Testis (tissue), 2 donors: ENCODE measurements at regions not wholly inside any gene's neighbourhood (a gene's known extent, or its start where the extent isn't known, plus 50 kb on each side); places are given as distances from the start of the nearest gene placed in this dataset.

ENCODE experiments used
- POLR2A ChIP-seq: fragments of 450-650 bp; IDR thresholded peaks from one replicate; pipeline ENCODE4 v1.6.1; 2017; ENCODE audit warnings: antibody characterized with exemption, mild to moderate bottlenecking, moderate library complexity
- TF ChIP-seq, protein P1 (sequence below), 3 experiments: fragments of 450-650 bp in 2 of 3; fragments of 200-600 bp in 1 of 3; sonication (generic) in 1 of 3; IDR thresholded peaks; one replicate each; pipeline ENCODE4 v1.5.1; 2016 to 2019; ENCODE audit warnings: antibody characterized with exemption in 3 of 3, mild to moderate bottlenecking in 2 of 3, moderate library complexity in 1 of 3

DNA sequence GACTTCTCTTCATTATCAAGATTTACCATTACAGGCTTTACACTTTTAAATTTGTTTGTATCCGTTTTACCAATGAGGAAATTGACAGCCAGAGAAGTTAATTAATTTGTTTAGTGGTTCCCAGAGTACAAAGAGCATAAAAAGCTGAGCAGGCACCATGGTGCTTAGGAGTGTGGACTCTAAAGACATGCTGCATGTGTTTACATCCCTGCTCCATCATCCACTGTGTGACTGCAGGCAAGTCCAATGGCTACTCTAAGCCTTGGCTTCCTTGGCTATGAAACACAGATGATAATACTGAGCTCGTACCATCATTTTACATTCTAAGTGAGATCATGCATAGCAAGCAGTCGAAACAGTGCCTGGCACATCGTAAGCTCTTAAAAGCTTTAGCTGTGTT is 108.0 kb upstream of the SLC35G4 start:
- TF ChIP-seq, protein P1, sequence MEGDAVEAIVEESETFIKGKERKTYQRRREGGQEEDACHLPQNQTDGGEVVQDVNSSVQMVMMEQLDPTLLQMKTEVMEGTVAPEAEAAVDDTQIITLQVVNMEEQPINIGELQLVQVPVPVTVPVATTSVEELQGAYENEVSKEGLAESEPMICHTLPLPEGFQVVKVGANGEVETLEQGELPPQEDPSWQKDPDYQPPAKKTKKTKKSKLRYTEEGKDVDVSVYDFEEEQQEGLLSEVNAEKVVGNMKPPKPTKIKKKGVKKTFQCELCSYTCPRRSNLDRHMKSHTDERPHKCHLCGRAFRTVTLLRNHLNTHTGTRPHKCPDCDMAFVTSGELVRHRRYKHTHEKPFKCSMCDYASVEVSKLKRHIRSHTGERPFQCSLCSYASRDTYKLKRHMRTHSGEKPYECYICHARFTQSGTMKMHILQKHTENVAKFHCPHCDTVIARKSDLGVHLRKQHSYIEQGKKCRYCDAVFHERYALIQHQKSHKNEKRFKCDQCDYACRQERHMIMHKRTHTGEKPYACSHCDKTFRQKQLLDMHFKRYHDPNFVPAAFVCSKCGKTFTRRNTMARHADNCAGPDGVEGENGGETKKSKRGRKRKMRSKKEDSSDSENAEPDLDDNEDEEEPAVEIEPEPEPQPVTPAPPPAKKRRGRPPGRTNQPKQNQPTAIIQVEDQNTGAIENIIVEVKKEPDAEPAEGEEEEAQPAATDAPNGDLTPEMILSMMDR (IDR thresholded peaks at IDR 0.05) = no peak
- TF ChIP-seq POLR2A = no peak
